HG03159 (cell line): ENCODE measurements at regions not wholly inside any gene's neighbourhood (a gene's known extent, or its start where the extent isn't known, plus 50 kb on each side); places are given as distances from the start of the nearest gene placed in this dataset.
"Not testable (repeated sequence)": the region's sequence is repeated elsewhere in the genome, so short reads cannot be mapped to it uniquely, and the experiment has no call there.

Experiments used
- ATAC-seq: cut with Tn5 transposase; IDR thresholded peaks from one replicate; pipeline ENCODE4 v1.9.1; 2021; ENCODE audit warnings: mild to moderate bottlenecking, moderate library complexity; ENCODE audit not compliant: unreplicated experiment

- no peak for ATAC-seq
Measured at GRCh38 chr4:173475751-173476150, 54.3 kb downstream of the HAND2 start.

GRCh38 chr4:173469622-173470021 lies 60.4 kb downstream of the HAND2 start:
- no peak for ATAC-seq

DNA sequence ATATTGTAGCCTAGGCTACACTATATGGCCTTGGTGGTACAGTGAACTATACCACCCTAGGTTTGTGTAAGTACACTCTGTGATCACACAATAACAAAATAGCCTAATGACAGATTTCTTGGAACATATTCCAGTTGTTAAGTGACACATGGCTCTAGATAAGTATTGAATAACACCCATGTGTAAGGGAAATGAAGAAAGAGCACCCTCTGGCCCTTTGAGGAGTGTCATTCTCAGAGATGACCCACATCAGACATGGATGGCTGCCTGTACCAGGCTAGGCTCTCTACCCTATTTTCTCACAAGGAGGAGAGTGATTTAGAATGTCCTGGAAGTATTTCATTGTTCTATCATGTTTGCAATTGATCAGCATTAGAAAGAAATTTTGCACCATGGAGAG lies 61.7 kb downstream of the HAND2 start:
- ATAC-seq = no peak

DNA sequence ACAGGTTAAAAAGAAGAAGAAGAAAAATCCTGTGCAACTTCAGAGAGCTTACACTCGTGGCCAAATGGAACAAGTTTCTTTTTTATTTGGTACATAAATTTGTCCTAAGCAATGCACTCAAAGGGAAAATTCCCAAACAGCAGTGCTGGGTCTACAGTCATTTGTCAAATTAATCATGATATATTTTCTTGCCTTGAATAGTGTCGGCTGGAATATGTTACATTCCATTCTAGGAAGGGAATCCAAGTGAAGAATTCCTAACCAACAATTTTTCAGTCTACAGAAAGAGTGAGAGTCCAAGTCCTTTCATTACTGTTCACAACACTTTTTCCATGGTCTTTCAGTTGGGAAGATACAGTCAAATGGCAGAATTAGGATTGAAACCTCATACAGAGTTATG lies 63.9 kb downstream of the HAND2 start:
- ATAC-seq = no peak

GRCh38 chr4:173464481-173464880 lies 65.5 kb downstream of the HAND2 start:
- ATAC-seq = no peak

DNA sequence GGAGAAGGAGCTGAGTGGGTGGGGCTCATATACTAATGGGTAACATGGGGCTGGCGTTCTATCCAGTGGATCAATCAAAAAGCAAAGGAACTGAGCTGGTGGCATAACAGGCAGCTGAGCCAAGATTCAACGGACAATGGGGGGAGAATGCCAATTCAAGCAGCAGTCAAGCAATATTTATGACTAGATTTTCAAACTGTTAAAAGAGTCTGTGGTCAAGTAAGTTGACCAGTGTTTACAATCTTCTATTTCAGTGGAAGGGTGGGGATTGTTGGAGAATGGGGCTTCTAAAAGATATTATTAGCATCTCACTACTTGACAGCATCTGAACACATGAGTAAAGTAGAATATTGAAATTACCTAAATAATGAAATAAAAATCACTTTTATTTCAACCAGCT lies 64.9 kb upstream of the SCRG1 start:
- ATAC-seq = no peak

DNA sequence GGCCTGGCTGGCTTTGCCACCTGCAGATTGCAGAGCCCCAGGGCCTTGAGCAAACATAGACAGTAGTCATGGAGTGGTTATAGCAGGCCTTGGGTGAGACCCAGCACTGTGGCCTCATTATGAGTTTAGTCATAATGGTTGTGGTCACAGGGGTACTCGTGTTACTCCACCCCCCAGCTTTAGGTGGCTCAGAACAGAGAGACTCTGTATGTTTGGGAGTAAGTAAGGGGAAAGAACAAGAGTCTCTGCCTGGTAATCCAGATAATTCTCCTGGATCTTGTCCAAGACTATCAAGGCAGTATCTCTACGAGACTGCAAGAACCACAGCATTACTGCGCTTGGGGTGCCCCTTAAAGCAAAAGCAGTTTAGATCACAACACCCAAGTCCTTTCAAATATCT lies 62.3 kb upstream of the SCRG1 start:
- ATAC-seq = no peak

- no peak for ATAC-seq
Measured at GRCh38 chr4:173459857-173460256, 60.9 kb upstream of the SCRG1 start.

DNA sequence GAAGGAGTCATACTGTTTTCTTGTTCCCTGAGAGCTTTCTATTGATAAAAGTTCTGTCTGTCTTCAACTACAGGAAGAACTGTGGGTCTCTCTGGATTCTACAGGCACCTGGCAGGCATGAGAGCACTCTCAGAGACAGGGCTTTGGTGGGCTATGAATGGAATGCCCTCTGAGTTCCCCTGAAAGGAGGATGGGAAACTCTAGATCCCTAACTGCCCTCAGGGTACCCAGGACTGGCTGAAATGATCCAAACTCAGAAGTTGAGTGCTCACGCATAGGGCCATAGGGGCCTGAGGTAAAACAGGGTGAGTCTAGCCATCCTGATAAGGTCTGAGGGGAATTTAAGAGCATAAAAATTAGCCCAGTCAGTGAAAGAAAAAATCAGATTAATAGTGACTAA lies 59.0 kb upstream of the SCRG1 start:
- ATAC-seq = no peak

GRCh38 chr4:173451435-173451834 lies 52.5 kb upstream of the SCRG1 start:
- ATAC-seq = not testable (repeated sequence)

DNA sequence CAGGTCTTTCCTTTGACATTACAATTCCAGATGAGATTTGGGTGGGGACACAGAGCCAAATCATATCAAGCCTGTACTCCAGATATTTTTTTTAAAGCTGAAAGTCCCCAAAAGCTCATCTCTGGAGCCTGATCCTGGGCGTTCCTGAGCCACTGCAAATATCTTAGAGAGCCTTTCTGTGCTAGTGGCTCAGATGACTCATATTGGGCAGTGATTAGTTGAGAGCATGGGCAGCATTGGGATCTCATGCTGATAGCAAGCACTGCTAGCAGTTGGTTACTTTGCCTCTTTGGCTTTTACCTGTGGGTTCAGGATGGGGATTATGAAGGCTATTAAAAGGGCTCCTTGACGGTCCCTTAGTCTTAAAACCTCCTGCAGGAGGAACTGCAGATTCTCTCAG lies 51.4 kb upstream of the SCRG1 start:
- no peak for ATAC-seq

DNA sequence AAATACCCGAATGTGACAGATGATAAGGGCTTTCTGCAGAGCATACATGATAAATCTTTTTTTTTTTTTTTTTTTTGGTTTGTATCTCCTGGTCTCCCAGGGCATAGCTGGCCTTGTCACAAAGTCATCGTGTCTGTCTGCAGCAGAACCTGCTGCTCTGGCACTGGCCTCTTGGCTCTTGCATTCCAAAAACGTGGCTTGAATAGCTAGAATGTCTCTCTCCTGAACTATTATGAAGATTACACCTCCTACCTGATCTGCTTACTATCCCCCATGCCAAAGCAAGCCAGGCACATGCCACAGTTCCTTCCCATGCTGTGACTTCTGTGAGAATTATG lies 50.4 kb upstream of the SCRG1 start:
- ATAC-seq = no peak

DNA sequence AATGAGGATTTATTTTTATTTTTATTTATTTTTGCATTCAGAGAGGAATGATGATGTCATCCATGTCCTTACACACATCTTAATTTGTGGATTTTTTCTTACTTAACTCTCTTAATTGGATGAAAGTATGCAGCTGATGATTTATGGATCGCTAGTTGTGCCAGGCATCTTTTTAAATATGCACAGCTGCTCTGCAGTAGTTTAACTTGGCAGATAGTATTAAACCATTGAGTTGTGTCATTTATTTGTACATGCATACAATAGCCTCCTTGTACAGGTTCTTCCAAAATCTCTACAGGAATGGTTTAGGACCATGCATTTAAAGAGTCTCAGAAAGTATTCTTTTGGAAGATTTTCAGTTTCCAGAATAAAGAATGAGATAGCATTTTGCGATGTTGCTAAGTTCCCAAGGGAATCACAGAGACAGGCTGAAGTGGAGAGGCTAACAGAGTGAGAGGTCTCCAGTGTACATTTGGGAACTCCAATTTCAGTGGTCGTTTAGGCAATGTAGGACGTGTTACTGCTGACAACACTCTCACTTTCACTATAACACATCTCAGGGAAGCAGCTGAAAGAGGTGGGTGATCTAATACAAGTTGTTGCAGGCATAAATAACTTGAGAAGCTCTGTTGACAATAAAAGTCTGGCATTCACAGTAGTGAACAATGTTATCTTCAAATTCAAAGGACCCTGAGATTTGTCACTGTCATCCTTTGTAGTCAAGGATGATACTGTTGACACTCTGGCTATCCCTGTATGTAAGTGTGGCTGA lies 49.9 kb upstream of the SCRG1 start:
- ATAC-seq = peak; percentile 46
